Immature natural killer cell (primary cell): ENCODE measurements at regions not wholly inside any gene's neighbourhood (a gene's known extent, or its start where the extent isn't known, plus 50 kb on each side); places are given as distances from the start of the nearest gene placed in this dataset.

Experiments
- DNase-seq, 3 donors: peaks; one replicate each; pipeline ENCODE4 v3.0.0; 2022; ENCODE audit warnings: mixed read lengths in 1 of 3
- H3K27ac Mint-ChIP-seq, 6 donors: one replicate each; pipeline ENCODE4 v1.8.0; 2020; ENCODE audit warnings: mixed read lengths in 6 of 6, mild to moderate bottlenecking in 5 of 6, inconsistent platforms in 4 of 6, moderate library complexity in 3 of 6
- H3K27me3 Mint-ChIP-seq, 3 donors: one replicate each; pipeline ENCODE4 v1.8.0; 2020 to 2021; ENCODE audit warnings: low read depth in 3 of 3, mild to moderate bottlenecking in 3 of 3, mixed read lengths in 3 of 3, moderate library complexity in 3 of 3, inconsistent platforms in 1 of 3
- H3K36me3 Mint-ChIP-seq, 3 donors: one replicate each; pipeline ENCODE4 v1.8.0; 2020; ENCODE audit warnings: mixed read lengths in 3 of 3, inconsistent platforms in 2 of 3, mild to moderate bottlenecking in 2 of 3
- H3K4me1 Mint-ChIP-seq, 2 donors: one replicate each; pipeline ENCODE4 v1.8.0; 2020; ENCODE audit warnings: inconsistent platforms in 2 of 2, mild to moderate bottlenecking in 2 of 2, mixed read lengths in 2 of 2, moderate library complexity in 1 of 2
- H3K4me3 Mint-ChIP-seq, 5 donors: one replicate each; pipeline ENCODE4 v1.8.0; 2020; ENCODE audit warnings: mild to moderate bottlenecking in 5 of 5, mixed read lengths in 5 of 5, inconsistent platforms in 3 of 5, moderate library complexity in 3 of 5
- H3K9me3 Mint-ChIP-seq, 6 donors: one replicate each; pipeline ENCODE4 v1.8.0; 2020; ENCODE audit warnings: mild to moderate bottlenecking in 6 of 6, mixed read lengths in 6 of 6, inconsistent platforms in 4 of 6, moderate library complexity in 3 of 6

- DNase-seq, result no peak
- H3K4me3 Mint-ChIP-seq, result no peak overlapping the region
- no peaks in the 10 kb centered on the region for H3K9me3 Mint-ChIP-seq
- H3K4me1 Mint-ChIP-seq, result no peaks in the 10 kb centered on the region
- H3K27me3 Mint-ChIP-seq, result peaks cover 2 to 12% (median 4%) of the 10 kb centered on the region in 3 donors
- no peak overlapping the region for H3K27ac Mint-ChIP-seq
- no peaks in the 10 kb centered on the region for H3K36me3 Mint-ChIP-seq
Observed at GRCh38 chr10:14468023-14468441, 137.3 kb upstream of the FRMD4A start.

GRCh38 chr10:14466257-14466656, 135.5 kb upstream of the FRMD4A start:
- H3K27me3 Mint-ChIP-seq, result peaks cover 2 to 11% (median 5%) of the 10 kb centered on the region in 3 donors
- no peak overlapping the region for H3K27ac Mint-ChIP-seq

GRCh38 chr10:14460447-14460846, 129.7 kb upstream of the FRMD4A start:
- Mint-ChIP-seq H3K4me1 (no peaks in the 10 kb centered on the region), H3K36me3 (no peaks in the 10 kb centered on the region), H3K9me3 (no peaks in the 10 kb centered on the region), H3K4me3 (no peak overlapping the region), H3K27ac (no peak overlapping the region), H3K27me3 (peaks cover 2 to 10% (median 8%) of the 10 kb centered on the region in 3 donors)
- DNase-seq, result no peak

More at GRCh38 chr10:14466257-14466656, 135.5 kb upstream of the FRMD4A start:
- no peaks in the 10 kb centered on the region for H3K9me3 Mint-ChIP-seq
- no peak for DNase-seq
- H3K4me1 Mint-ChIP-seq, result no peaks in the 10 kb centered on the region
- H3K36me3 Mint-ChIP-seq, result no peaks in the 10 kb centered on the region
- H3K4me3 Mint-ChIP-seq, result no peak overlapping the region

GRCh38 chr10:14459665-14460064, 128.9 kb upstream of the FRMD4A start:
- Mint-ChIP-seq H3K36me3 (no peaks in the 10 kb centered on the region), H3K4me1 (no peaks in the 10 kb centered on the region), H3K4me3 (no peak overlapping the region), H3K9me3 (no peaks in the 10 kb centered on the region), H3K27me3 (peaks cover 2 to 10% (median 6%) of the 10 kb centered on the region in 3 donors), H3K27ac (no peak overlapping the region)
- DNase-seq, result no peak

GRCh38 chr10:14456870-14457266, 126.1 kb upstream of the FRMD4A start:
- H3K27ac Mint-ChIP-seq, result no peak overlapping the region
- no peak for DNase-seq
- H3K4me1 Mint-ChIP-seq, result no peaks in the 10 kb centered on the region
- H3K36me3 Mint-ChIP-seq, result no peaks in the 10 kb centered on the region
- H3K9me3 Mint-ChIP-seq, result no peaks in the 10 kb centered on the region
- no peak overlapping the region for H3K4me3 Mint-ChIP-seq
- H3K27me3 Mint-ChIP-seq, result peaks cover 0 to 10% (median 8%) of the 10 kb centered on the region in 3 donors

- no peak overlapping the region for H3K4me3 Mint-ChIP-seq
- H3K9me3 Mint-ChIP-seq, result no peaks in the 10 kb centered on the region
- no peaks in the 10 kb centered on the region for H3K4me1 Mint-ChIP-seq
Observed at GRCh38 chr10:14456218-14456869, 125.6 kb upstream of the FRMD4A start.

GRCh38 chr10:14454629-14455028, 123.9 kb upstream of the FRMD4A start:
- H3K27me3 Mint-ChIP-seq, result peaks cover 0 to 7% (median 7%) of the 10 kb centered on the region in 3 donors
- H3K27ac Mint-ChIP-seq, result no peak overlapping the region
- H3K4me1 Mint-ChIP-seq, result no peaks in the 10 kb centered on the region
- no peaks in the 10 kb centered on the region for H3K9me3 Mint-ChIP-seq
- H3K4me3 Mint-ChIP-seq, result no peak overlapping the region
- no peak for DNase-seq
- no peaks in the 10 kb centered on the region for H3K36me3 Mint-ChIP-seq

More at GRCh38 chr10:14456218-14456869, 125.6 kb upstream of the FRMD4A start:
- no peak for DNase-seq
- Mint-ChIP-seq H3K27me3 (peaks cover 0 to 7% (median 7%) of the 10 kb centered on the region in 3 donors), H3K27ac (no peak overlapping the region), H3K36me3 (no peaks in the 10 kb centered on the region)

- DNase-seq, result no peak
- no peaks in the 10 kb centered on the region for H3K36me3 Mint-ChIP-seq
- no peaks in the 10 kb centered on the region for H3K9me3 Mint-ChIP-seq
- no peak overlapping the region for H3K4me3 Mint-ChIP-seq
- no peaks in the 10 kb centered on the region for H3K4me1 Mint-ChIP-seq
- H3K27ac Mint-ChIP-seq, result no peak overlapping the region
- H3K27me3 Mint-ChIP-seq, result peaks cover 0 to 7% (median 7%) of the 10 kb centered on the region in 3 donors
Observed at GRCh38 chr10:14454206-14454605, 123.5 kb upstream of the FRMD4A start.

GRCh38 chr10:14453593-14453992, 122.9 kb upstream of the FRMD4A start:
- H3K4me3 Mint-ChIP-seq, result no peak overlapping the region
- no peak for DNase-seq
- H3K27ac Mint-ChIP-seq, result no peak overlapping the region
- H3K36me3 Mint-ChIP-seq, result no peaks in the 10 kb centered on the region
- H3K27me3 Mint-ChIP-seq, result peaks cover 0 to 10% (median 7%) of the 10 kb centered on the region in 3 donors
- H3K9me3 Mint-ChIP-seq, result no peaks in the 10 kb centered on the region
- H3K4me1 Mint-ChIP-seq, result no peaks in the 10 kb centered on the region

- Mint-ChIP-seq H3K27me3 (peaks cover 1 to 4% (median 3%) of the 10 kb centered on the region in 3 donors), H3K4me3 (no peak overlapping the region), H3K4me1 (no peaks in the 10 kb centered on the region), H3K9me3 (no peaks in the 10 kb centered on the region), H3K36me3 (no peaks in the 10 kb centered on the region), H3K27ac (no peak overlapping the region)
- DNase-seq, result no peak
Observed at GRCh38 chr10:14451341-14451740, 120.6 kb upstream of the FRMD4A start.

- no peak for DNase-seq
- Mint-ChIP-seq H3K27ac (no peak overlapping the region), H3K9me3 (no peaks in the 10 kb centered on the region), H3K27me3 (peaks cover 1 to 6% (median 3%) of the 10 kb centered on the region in 3 donors), H3K4me1 (no peaks in the 10 kb centered on the region), H3K36me3 (no peaks in the 10 kb centered on the region), H3K4me3 (no peak overlapping the region)
Observed at GRCh38 chr10:14450041-14450491, 119.3 kb upstream of the FRMD4A start.

- Mint-ChIP-seq H3K4me1 (no peaks in the 10 kb centered on the region), H3K4me3 (no peak overlapping the region), H3K36me3 (no peaks in the 10 kb centered on the region), H3K9me3 (no peaks in the 10 kb centered on the region), H3K27me3 (peaks cover 1 to 8% (median 5%) of the 10 kb centered on the region in 3 donors), H3K27ac (no peak overlapping the region)
- DNase-seq, result no peak
Observed at GRCh38 chr10:14449293-14449815, 118.6 kb upstream of the FRMD4A start.

- Mint-ChIP-seq H3K4me3 (no peak overlapping the region), H3K36me3 (no peaks in the 10 kb centered on the region), H3K4me1 (no peaks in the 10 kb centered on the region), H3K27ac (no peak overlapping the region), H3K27me3 (peaks cover 1 to 6% (median 5%) of the 10 kb centered on the region in 3 donors), H3K9me3 (no peaks in the 10 kb centered on the region)
- no peak for DNase-seq
Observed at GRCh38 chr10:14448197-14448990, 117.7 kb upstream of the FRMD4A start.
